Fibroblast of pulmonary artery (primary cell): ENCODE measurements at regions not wholly inside any gene's neighbourhood (a gene's known extent, or its start where the extent isn't known, plus 50 kb on each side); places are given as distances from the start of the nearest gene placed in this dataset.

ENCODE experiments used
- DNase-seq: peaks from one replicate; pipeline ENCODE4 v3.0.0-alpha.2; 2010; ENCODE audit warnings: low read depth
- H3K4me3 ChIP-seq: replicated peaks from 2 replicates; pipeline ENCODE4 v1.5.1; 2011; ENCODE audit warnings: low read depth, mild to moderate bottlenecking, control low read depth, low read length, moderate library complexity
- TF ChIP-seq, protein P1 (sequence below): IDR thresholded peaks from 2 replicates; pipeline ENCODE4 v1.5.1; 2011; ENCODE audit warnings: mild to moderate bottlenecking, control low read depth, low read length, inconsistent platforms; ENCODE audit errors: missing control alignments

DNA sequence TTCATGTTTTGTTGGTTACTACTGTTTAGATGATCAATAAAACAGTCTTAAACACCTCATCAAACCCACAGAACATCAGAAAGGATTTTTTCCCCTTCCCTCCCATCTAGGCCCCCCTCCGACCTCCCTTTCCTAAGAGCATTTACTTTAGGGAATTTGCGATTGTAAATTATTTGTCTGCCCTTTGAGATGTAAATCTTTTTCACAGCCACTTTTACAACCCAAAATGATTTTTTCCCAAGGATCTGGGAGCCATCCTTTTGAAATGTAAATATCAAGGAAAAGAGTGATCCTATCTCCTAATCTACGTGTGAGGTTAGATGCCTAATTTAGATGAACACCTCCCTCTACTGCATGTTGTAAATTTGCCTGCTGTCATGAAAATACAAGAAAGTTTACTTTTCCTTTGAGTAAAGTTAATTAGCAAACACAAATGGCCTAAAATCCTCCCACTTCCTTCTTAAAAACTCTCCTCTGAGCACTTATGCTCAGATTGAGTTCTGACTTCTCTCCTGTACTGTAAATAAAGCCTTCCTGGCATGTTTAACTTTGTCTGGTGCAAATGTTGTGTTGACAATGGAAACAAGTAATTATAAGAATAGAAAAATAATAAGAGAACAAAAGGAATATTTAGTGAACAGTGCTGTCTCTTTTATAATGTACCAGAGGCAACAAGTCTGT lies 1646.9 kb upstream of the SPRY2 start:
- no peak for DNase-seq
- no peak overlapping the region for H3K4me3 ChIP-seq
- TF ChIP-seq, protein P1, sequence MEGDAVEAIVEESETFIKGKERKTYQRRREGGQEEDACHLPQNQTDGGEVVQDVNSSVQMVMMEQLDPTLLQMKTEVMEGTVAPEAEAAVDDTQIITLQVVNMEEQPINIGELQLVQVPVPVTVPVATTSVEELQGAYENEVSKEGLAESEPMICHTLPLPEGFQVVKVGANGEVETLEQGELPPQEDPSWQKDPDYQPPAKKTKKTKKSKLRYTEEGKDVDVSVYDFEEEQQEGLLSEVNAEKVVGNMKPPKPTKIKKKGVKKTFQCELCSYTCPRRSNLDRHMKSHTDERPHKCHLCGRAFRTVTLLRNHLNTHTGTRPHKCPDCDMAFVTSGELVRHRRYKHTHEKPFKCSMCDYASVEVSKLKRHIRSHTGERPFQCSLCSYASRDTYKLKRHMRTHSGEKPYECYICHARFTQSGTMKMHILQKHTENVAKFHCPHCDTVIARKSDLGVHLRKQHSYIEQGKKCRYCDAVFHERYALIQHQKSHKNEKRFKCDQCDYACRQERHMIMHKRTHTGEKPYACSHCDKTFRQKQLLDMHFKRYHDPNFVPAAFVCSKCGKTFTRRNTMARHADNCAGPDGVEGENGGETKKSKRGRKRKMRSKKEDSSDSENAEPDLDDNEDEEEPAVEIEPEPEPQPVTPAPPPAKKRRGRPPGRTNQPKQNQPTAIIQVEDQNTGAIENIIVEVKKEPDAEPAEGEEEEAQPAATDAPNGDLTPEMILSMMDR, result no peak

DNA sequence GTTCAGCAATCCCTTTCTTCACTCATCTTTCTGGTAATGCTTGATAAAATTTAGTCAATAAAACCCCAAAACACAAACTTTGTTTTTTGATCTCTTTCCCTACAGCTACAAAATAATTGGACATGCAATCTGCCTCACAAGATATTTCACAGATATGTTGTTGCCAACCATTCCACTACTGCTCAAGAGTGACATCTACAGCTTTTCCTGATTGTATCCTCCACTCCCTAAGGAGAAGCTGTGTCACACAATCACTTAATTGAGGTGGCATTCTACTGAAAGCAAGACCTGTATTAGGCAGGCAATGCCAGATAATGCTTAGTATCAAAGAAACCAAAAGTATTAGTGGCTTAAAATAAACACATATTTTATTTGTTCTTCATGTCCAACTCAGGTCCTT lies 1646.2 kb upstream of the SPRY2 start:
- no peak overlapping the region for H3K4me3 ChIP-seq
- TF ChIP-seq, protein P1, result no peak
- no peak for DNase-seq

DNA sequence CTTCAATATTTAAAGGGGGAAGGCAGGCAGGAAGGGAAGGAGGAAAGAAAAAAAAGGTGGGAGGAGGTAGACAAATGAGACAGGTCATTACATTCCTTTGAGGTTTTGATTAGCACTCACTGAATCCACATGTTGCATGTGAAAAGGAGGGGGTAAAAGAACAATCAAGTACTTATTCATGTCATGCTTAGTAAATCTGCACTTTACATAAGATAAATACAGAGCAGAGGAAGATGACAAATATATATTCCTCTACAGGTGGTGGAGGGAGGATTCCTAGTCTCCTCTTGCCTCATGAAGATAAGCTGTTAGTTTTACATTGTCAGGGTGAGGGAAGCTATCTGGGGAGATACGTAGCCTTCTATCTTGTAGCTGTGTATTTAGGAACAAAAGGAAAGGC lies 1645.4 kb upstream of the SPRY2 start:
- H3K4me3 ChIP-seq, result no peak overlapping the region
- TF ChIP-seq, protein P1, result no peak
- no peak for DNase-seq

DNA sequence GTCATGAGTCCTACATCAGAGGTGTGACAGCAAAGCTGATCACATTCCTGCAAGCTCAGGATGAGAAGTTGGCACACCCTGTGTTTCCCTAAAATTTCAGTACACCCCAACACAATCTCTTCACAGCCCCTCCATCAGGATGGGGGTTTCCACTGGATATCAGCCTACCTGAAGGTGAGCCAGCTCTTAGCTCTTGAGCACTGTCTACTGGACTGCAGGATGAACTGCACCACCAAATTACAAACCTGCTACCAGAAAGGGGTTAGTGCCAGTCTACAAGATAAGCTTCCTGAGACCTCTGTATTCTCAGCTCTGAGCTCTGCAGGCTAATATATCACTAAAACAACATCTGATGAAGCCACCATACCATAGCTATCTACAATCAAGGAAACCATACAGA lies 1616.2 kb upstream of the SPRY2 start:
- DNase-seq, result no peak

DNA sequence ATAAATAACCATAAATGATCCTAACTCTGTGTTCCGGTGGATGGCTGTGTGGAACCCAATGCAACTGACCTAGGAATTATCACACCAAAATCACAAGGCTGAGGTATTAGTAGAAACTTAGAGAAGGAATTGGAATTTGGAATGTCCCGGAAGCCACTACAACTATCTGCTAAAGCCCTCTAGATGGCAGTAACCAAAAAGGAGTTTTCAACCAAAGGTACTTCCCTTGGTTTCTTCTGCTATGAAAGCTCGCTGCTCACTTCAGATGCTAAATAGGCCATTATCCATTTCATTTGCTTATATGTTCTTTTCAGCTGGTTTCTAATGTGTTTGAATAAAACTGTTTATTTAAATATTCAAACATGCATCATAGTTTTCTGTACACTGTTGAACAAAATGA lies 1589.1 kb upstream of the SPRY2 start:
- peak; percentile 34 for DNase-seq
- H3K4me3 ChIP-seq, result no peak overlapping the region
- TF ChIP-seq, protein P1, result peak; percentile 45

More for the DNA sequence above, 1616.2 kb upstream of the SPRY2 start:
- H3K4me3 ChIP-seq, result no peak overlapping the region
- TF ChIP-seq, protein P1, result no peak

DNA sequence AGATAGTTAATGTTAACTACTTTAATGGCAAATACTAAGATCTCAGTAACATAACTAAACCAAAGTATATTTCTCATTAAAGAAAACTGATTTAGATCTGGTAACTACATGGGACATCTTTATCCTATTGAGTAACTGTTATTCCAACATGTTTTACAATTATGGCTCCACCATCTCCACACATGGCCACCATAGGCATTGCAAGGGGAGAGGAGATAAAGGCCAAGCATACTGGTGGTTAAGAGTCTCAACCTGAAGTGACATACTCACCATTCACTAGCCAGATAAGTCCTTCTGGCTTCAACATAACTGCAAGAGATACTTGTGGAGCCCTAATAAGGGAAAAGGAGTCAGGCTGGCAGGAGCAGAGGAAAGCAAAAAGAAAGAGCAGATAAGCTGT lies 1586.4 kb upstream of the SPRY2 start:
- H3K4me3 ChIP-seq, result no peak overlapping the region
- no peak for DNase-seq
- TF ChIP-seq, protein P1, result no peak

DNA sequence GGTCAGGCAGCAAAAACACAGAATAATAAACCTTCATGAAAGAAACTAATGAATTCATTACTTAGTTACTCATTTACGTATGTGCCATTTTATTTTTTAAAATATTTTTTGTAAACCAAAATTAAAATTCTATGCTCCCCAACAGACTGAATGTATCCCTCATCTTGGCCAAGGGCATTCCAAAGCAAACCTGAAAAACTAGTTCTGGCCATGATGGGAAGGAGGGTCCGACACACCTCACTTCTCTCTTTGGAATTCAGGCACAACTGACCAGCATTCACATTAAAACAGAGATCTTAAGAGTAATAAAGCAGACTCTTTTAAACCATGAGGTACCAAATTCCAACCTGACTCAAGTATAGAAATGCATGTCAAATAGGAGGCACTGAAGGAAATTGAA lies 1576.9 kb upstream of the SPRY2 start:
- TF ChIP-seq, protein P1, result no peak
- no peak for DNase-seq

More for the DNA sequence above, 1576.9 kb upstream of the SPRY2 start:
- no peak overlapping the region for H3K4me3 ChIP-seq
